Activated CD8-positive, alpha-beta memory T cell treated with anti-CD3 and anti-CD28 coated beads, Interleukin-2, amount 10 ng/mL, durations not matched to agents 7 days and 5 days (primary cell): ENCODE measurements at regions not wholly inside any gene's neighbourhood (a gene's known extent, or its start where the extent isn't known, plus 50 kb on each side); places are given as distances from the start of the nearest gene placed in this dataset.

ENCODE experiments used
- ATAC-seq: fragments of 150-1000 bp; cut with Tn5 transposase; one replicate; pipeline ENCODE4 v1.10.0; 2021; ENCODE audit warnings: moderate library complexity
- CTCF ChIA-PET: fragments of 350-600 bp; sonication (Branson Sonifier 250); formaldehyde crosslinking; loops from one replicate; lab custom pipeline; 2021; ENCODE audit warnings: antibody characterized with exemption; lab: Charles Lee
- DNase-seq: peaks from one replicate; pipeline ENCODE4 v3.0.0-alpha.2; 2020
- H3K27ac Mint-ChIP-seq: one replicate; pipeline ENCODE4 v1.8.0; 2021; ENCODE audit warnings: mild to moderate bottlenecking, mixed read lengths
- H3K27me3 Mint-ChIP-seq: one replicate; pipeline ENCODE4 v1.8.0; 2021; ENCODE audit warnings: mixed read lengths
- H3K36me3 Mint-ChIP-seq: one replicate; pipeline ENCODE4 v1.8.0; 2021; ENCODE audit warnings: mild to moderate bottlenecking, mixed read lengths
- H3K4me1 Mint-ChIP-seq: one replicate; pipeline ENCODE4 v1.8.0; 2021; ENCODE audit warnings: mixed read lengths
- H3K4me3 Mint-ChIP-seq: one replicate; pipeline ENCODE4 v1.8.0; 2021; ENCODE audit warnings: mild to moderate bottlenecking, moderate library complexity, mixed read lengths
- H3K9me3 Mint-ChIP-seq: one replicate; pipeline ENCODE4 v1.8.0; 2022; ENCODE audit warnings: low read depth, mixed read lengths

- ATAC-seq, result no peak
- H3K36me3 Mint-ChIP-seq, result no peaks in the 10 kb centered on the region
- CTCF ChIA-PET, result no interaction called here
Observed at GRCh38 chr3:1664266-1664665, 434.4 kb upstream of the CNTN4 start.

GRCh38 chr3:1666865-1667264, 431.8 kb upstream of the CNTN4 start:
- no peaks in the 10 kb centered on the region for H3K27me3 Mint-ChIP-seq

More at GRCh38 chr3:1664266-1664665, 434.4 kb upstream of the CNTN4 start:
- Mint-ChIP-seq H3K27me3 (no peaks in the 10 kb centered on the region), H3K27ac (no peak overlapping the region), H3K4me1 (no peaks in the 10 kb centered on the region), H3K9me3 (peaks cover 2% of the 10 kb centered on the region), H3K4me3 (no peak overlapping the region)
- no peak for DNase-seq

GRCh38 chr3:1677576-1678156, 421.0 kb upstream of the CNTN4 start:
- ATAC-seq (no peak), DNase-seq (no peak)
- Mint-ChIP-seq H3K4me3 (no peak overlapping the region), H3K27me3 (no peaks in the 10 kb centered on the region), H3K4me1 (no peaks in the 10 kb centered on the region), H3K36me3 (no peaks in the 10 kb centered on the region), H3K27ac (no peak overlapping the region), H3K9me3 (peaks cover 11% of the 10 kb centered on the region)
- CTCF ChIA-PET, result no interaction called here

More at GRCh38 chr3:1666865-1667264, 431.8 kb upstream of the CNTN4 start:
- Mint-ChIP-seq H3K36me3 (no peaks in the 10 kb centered on the region), H3K9me3 (peaks cover 8% of the 10 kb centered on the region), H3K4me3 (no peak overlapping the region), H3K27ac (no peak overlapping the region), H3K4me1 (no peaks in the 10 kb centered on the region)
- no peak for DNase-seq
- CTCF ChIA-PET, result no interaction called here
- no peak for ATAC-seq

- H3K4me1 Mint-ChIP-seq, result no peaks in the 10 kb centered on the region
- H3K27ac Mint-ChIP-seq, result no peak overlapping the region
- H3K4me3 Mint-ChIP-seq, result no peak overlapping the region
- ATAC-seq, result no peak
- CTCF ChIA-PET, result no interaction called here
- H3K27me3 Mint-ChIP-seq, result no peaks in the 10 kb centered on the region
- no peaks in the 10 kb centered on the region for H3K36me3 Mint-ChIP-seq
- H3K9me3 Mint-ChIP-seq, result peaks cover 12% of the 10 kb centered on the region
- DNase-seq, result no peak
Observed at GRCh38 chr3:1692428-1692827, 406.2 kb upstream of the CNTN4 start.

GRCh38 chr3:1693145-1693544, 405.5 kb upstream of the CNTN4 start:
- H3K4me1 Mint-ChIP-seq, result no peaks in the 10 kb centered on the region
- DNase-seq, result no peak
- H3K9me3 Mint-ChIP-seq, result peaks cover 12% of the 10 kb centered on the region
- ATAC-seq, result no peak
- no peaks in the 10 kb centered on the region for H3K36me3 Mint-ChIP-seq
- no peak overlapping the region for H3K4me3 Mint-ChIP-seq
- no peaks in the 10 kb centered on the region for H3K27me3 Mint-ChIP-seq
- CTCF ChIA-PET, result no interaction called here
- H3K27ac Mint-ChIP-seq, result no peak overlapping the region

- no peaks in the 10 kb centered on the region for H3K27me3 Mint-ChIP-seq
- H3K4me3 Mint-ChIP-seq, result no peak overlapping the region
- no peaks in the 10 kb centered on the region for H3K4me1 Mint-ChIP-seq
- peaks cover 6% of the 10 kb centered on the region for H3K9me3 Mint-ChIP-seq
- ATAC-seq, result no peak
- DNase-seq, result no peak
- H3K36me3 Mint-ChIP-seq, result no peaks in the 10 kb centered on the region
- CTCF ChIA-PET, result no interaction called here
- no peak overlapping the region for H3K27ac Mint-ChIP-seq
Observed at GRCh38 chr3:1696669-1697275, 401.9 kb upstream of the CNTN4 start.

- H3K4me1 Mint-ChIP-seq, result no peaks in the 10 kb centered on the region
- H3K36me3 Mint-ChIP-seq, result no peaks in the 10 kb centered on the region
- H3K9me3 Mint-ChIP-seq, result peaks cover 6% of the 10 kb centered on the region
- no peak overlapping the region for H3K4me3 Mint-ChIP-seq
- CTCF ChIA-PET, result no interaction called here
- no peak overlapping the region for H3K27ac Mint-ChIP-seq
- H3K27me3 Mint-ChIP-seq, result no peaks in the 10 kb centered on the region
- no peak for DNase-seq
- no peak for ATAC-seq
Observed at GRCh38 chr3:1699361-1699920, 399.2 kb upstream of the CNTN4 start.

GRCh38 chr3:1700650-1701049, 398.0 kb upstream of the CNTN4 start:
- Mint-ChIP-seq H3K4me3 (no peak overlapping the region), H3K4me1 (no peaks in the 10 kb centered on the region), H3K36me3 (no peaks in the 10 kb centered on the region), H3K27ac (no peak overlapping the region), H3K27me3 (no peaks in the 10 kb centered on the region), H3K9me3 (peaks cover 3% of the 10 kb centered on the region)
- CTCF ChIA-PET, result no interaction called here
- ATAC-seq (no peak), DNase-seq (no peak)

- no peaks in the 10 kb centered on the region for H3K36me3 Mint-ChIP-seq
- no peak overlapping the region for H3K4me3 Mint-ChIP-seq
- CTCF ChIA-PET, result no interaction called here
- H3K27me3 Mint-ChIP-seq, result no peaks in the 10 kb centered on the region
- ATAC-seq (no peak), DNase-seq (no peak)
- no peaks in the 10 kb centered on the region for H3K4me1 Mint-ChIP-seq
- no peak overlapping the region for H3K27ac Mint-ChIP-seq
- H3K9me3 Mint-ChIP-seq, result peaks cover 3% of the 10 kb centered on the region
Observed at GRCh38 chr3:1703169-1703568, 395.5 kb upstream of the CNTN4 start.

GRCh38 chr3:1710663-1711062, 388.0 kb upstream of the CNTN4 start:
- no peak overlapping the region for H3K4me3 Mint-ChIP-seq
- CTCF ChIA-PET, result no interaction called here
- no peaks in the 10 kb centered on the region for H3K36me3 Mint-ChIP-seq
- no peaks in the 10 kb centered on the region for H3K4me1 Mint-ChIP-seq
- H3K9me3 Mint-ChIP-seq, result peaks cover 8% of the 10 kb centered on the region
- no peaks in the 10 kb centered on the region for H3K27me3 Mint-ChIP-seq
- no peak for ATAC-seq
- DNase-seq, result no peak
- H3K27ac Mint-ChIP-seq, result no peak overlapping the region

GRCh38 chr3:1717524-1717923, 381.1 kb upstream of the CNTN4 start:
- no peak overlapping the region for H3K4me3 Mint-ChIP-seq
- H3K27ac Mint-ChIP-seq, result no peak overlapping the region
- ATAC-seq (no peak), DNase-seq (no peak)
- no peaks in the 10 kb centered on the region for H3K27me3 Mint-ChIP-seq
- H3K9me3 Mint-ChIP-seq, result peaks cover 5% of the 10 kb centered on the region
- H3K36me3 Mint-ChIP-seq, result no peaks in the 10 kb centered on the region
- CTCF ChIA-PET, result no interaction called here
- no peaks in the 10 kb centered on the region for H3K4me1 Mint-ChIP-seq

GRCh38 chr3:1723726-1724125, 374.9 kb upstream of the CNTN4 start:
- no peak for ATAC-seq
- Mint-ChIP-seq H3K4me1 (no peaks in the 10 kb centered on the region), H3K9me3 (peaks cover 5% of the 10 kb centered on the region), H3K4me3 (no peak overlapping the region), H3K27me3 (no peaks in the 10 kb centered on the region), H3K27ac (no peak overlapping the region), H3K36me3 (no peaks in the 10 kb centered on the region)
- no peak for DNase-seq
- CTCF ChIA-PET, result no interaction called here

- no peaks in the 10 kb centered on the region for H3K36me3 Mint-ChIP-seq
- H3K27ac Mint-ChIP-seq, result no peak overlapping the region
- no peak for DNase-seq
- no peak overlapping the region for H3K4me3 Mint-ChIP-seq
- no peaks in the 10 kb centered on the region for H3K27me3 Mint-ChIP-seq
- H3K4me1 Mint-ChIP-seq, result no peaks in the 10 kb centered on the region
- CTCF ChIA-PET, result no interaction called here
- peaks cover 5% of the 10 kb centered on the region for H3K9me3 Mint-ChIP-seq
- no peak for ATAC-seq
Observed at GRCh38 chr3:1726741-1727140, 371.9 kb upstream of the CNTN4 start.

GRCh38 chr3:1727242-1727641, 371.4 kb upstream of the CNTN4 start:
- Mint-ChIP-seq H3K36me3 (no peaks in the 10 kb centered on the region), H3K4me1 (no peaks in the 10 kb centered on the region)
- CTCF ChIA-PET, result no interaction called here

More at GRCh38 chr3:1727242-1727641, 371.4 kb upstream of the CNTN4 start:
- ATAC-seq (no peak), DNase-seq (no peak)
- H3K27ac Mint-ChIP-seq, result no peak overlapping the region
- no peaks in the 10 kb centered on the region for H3K27me3 Mint-ChIP-seq
- H3K9me3 Mint-ChIP-seq, result peaks cover 4% of the 10 kb centered on the region
- H3K4me3 Mint-ChIP-seq, result no peak overlapping the region
